H1 (cell line): ENCODE measurements at regions not wholly inside any gene's neighbourhood (a gene's known extent, or its start where the extent isn't known, plus 50 kb on each side); places are given as distances from the start of the nearest gene placed in this dataset.

ENCODE experiments used
- CTCF ChIA-PET: fragments of 300-600 bp; sonication (Branson Sonifier 250); formaldehyde crosslinking; loops from one replicate; lab custom pipeline; 2021; ENCODE audit not compliant: partially characterized antibody; lab: Charles Lee
- POLR2A ChIA-PET: fragments of 300-600 bp; sonication (Branson Sonifier 250); formaldehyde crosslinking; loops from one replicate; lab custom pipeline; 2021; ENCODE audit warnings: inconsistent platforms; ENCODE audit not compliant: partially characterized antibody; lab: Charles Lee
- DNase-seq, 2 experiments: peaks; one replicate each; pipeline versions ENCODE4 v3.0.0 to v3.0.0-alpha.2; 2010 to 2022; ENCODE audit warnings: low spot score in 2 of 2, low read depth in 1 of 2, mixed read lengths in 1 of 2
- FAIRE-seq: peaks from 2 replicates; lab custom pipeline; 2011; peaks lifted over from hg19 to GRCh38; lab: Jason Lieb, UNC
- H2AFZ ChIP-seq: 2 replicates; pipeline ENCODE4 v1.8.1; 2012; ENCODE audit warnings: low read length, inconsistent platforms
- H2AK5ac ChIP-seq: 2 replicates; pipeline ENCODE4 v1.6.1; 2013; ENCODE audit warnings: low read depth, low read length
- H2BK120ac ChIP-seq: replicated peaks from 2 replicates; pipeline ENCODE3; 2013; ENCODE audit warnings: low read depth, low read length, inconsistent platforms
- H2BK12ac ChIP-seq: 2 replicates; pipeline ENCODE4 v1.6.1; 2013; ENCODE audit warnings: low read depth, low read length
- H2BK15ac ChIP-seq: 2 replicates; pipeline ENCODE4 v1.6.1; 2013; ENCODE audit warnings: low read length
- H2BK20ac ChIP-seq: 2 replicates; pipeline ENCODE4 v1.6.1; 2013; ENCODE audit warnings: low read length
- H2BK5ac ChIP-seq: 2 replicates; pipeline ENCODE4 v1.6.1; 2013; ENCODE audit warnings: low read depth, low read length
- H3K14ac ChIP-seq: 2 replicates; pipeline ENCODE4 v1.6.1; 2013; ENCODE audit warnings: inconsistent platforms; ENCODE audit not compliant: insufficient read length
- H3K18ac ChIP-seq: 2 replicates; pipeline ENCODE4 v1.6.1; 2013; ENCODE audit warnings: low read length; ENCODE audit errors: extremely low read depth
- H3K23ac ChIP-seq: 2 replicates; pipeline ENCODE4 v1.6.1; 2013; ENCODE audit warnings: inconsistent platforms; ENCODE audit not compliant: insufficient read length
- H3K23me2 ChIP-seq: 2 replicates; pipeline ENCODE4 v1.6.1; 2013; ENCODE audit warnings: low read depth, low read length
- H3K27ac ChIP-seq: 2 replicates; pipeline ENCODE4 v1.6.1; 2011; ENCODE audit warnings: low read depth, low read length, inconsistent platforms
- H3K27me3 ChIP-seq, 4 experiments: replicated peaks in 1 of 4; 1 replicate in 1 of 4; 2 replicates in 3 of 4; pipeline versions ENCODE4 v1.6.1 to v1.8.1; 2011 to 2013; ENCODE audit warnings: low read length in 3 of 4, mild to moderate bottlenecking in 3 of 4, inconsistent platforms in 2 of 4, mixed read lengths in 2 of 4, moderate library complexity in 1 of 4; ENCODE audit not compliant: control insufficient read depth in 3 of 4, insufficient read depth in 3 of 4; ENCODE audit errors: extremely low read depth in 1 of 4
- H3K36me3 ChIP-seq, 4 experiments: 2 replicates each; pipeline versions ENCODE4 v1.6.1 to v1.8.1; 2011 to 2013; ENCODE audit warnings: mild to moderate bottlenecking in 4 of 4, low read length in 3 of 4, moderate library complexity in 2 of 4, control low read depth in 1 of 4, inconsistent platforms in 1 of 4; ENCODE audit not compliant: insufficient read depth in 4 of 4, control insufficient read depth in 2 of 4
- H3K4ac ChIP-seq: replicated peaks from 2 replicates; pipeline ENCODE3; 2013; ENCODE audit warnings: low read length, low read depth, mixed read lengths, inconsistent platforms; ENCODE audit not compliant: insufficient read length
- H3K4me1 ChIP-seq, 4 experiments: replicated peaks in 1 of 4; 1 replicate in 1 of 4; 2 replicates in 3 of 4; pipeline versions ENCODE4 v1.6.1 to v1.8.1; 2011 to 2013; ENCODE audit warnings: low read length in 3 of 4, inconsistent platforms in 2 of 4, mixed read lengths in 1 of 4; ENCODE audit not compliant: insufficient read depth in 4 of 4, control insufficient read depth in 3 of 4
- H3K4me2 ChIP-seq, 2 experiments: 2 replicates each; pipeline versions ENCODE4 v1.6.1 to v1.8.1; 2011 to 2013; ENCODE audit warnings: low read depth in 2 of 2, low read length in 2 of 2, control low read depth in 1 of 2, inconsistent platforms in 1 of 2, mild to moderate bottlenecking in 1 of 2; ENCODE audit not compliant: insufficient read depth in 1 of 2
- H3K4me3 ChIP-seq, 4 experiments: fragments of 200-600, 300-600 bp in 1 of 4; sonication (generic), shearing (Covaris generic), sonication (Bioruptor Twin) in 1 of 4; 2 replicates each; pipeline versions ENCODE4 v1.5.1 to v1.8.1; 2011 to 2016; ENCODE audit warnings: low read length in 4 of 4, low read depth in 3 of 4, control low read depth in 2 of 4, inconsistent platforms in 2 of 4, mild to moderate bottlenecking in 2 of 4, mixed read lengths in 1 of 4, moderate library complexity in 1 of 4; ENCODE audit not compliant: insufficient read depth in 2 of 4; ENCODE audit errors: extremely low read depth in 1 of 4
- H3K56ac ChIP-seq: replicated peaks from 2 replicates; pipeline ENCODE3; 2013; ENCODE audit warnings: low read depth, mild to moderate bottlenecking, mixed read lengths, low read length, inconsistent platforms; ENCODE audit not compliant: insufficient read length
- H3K79me1 ChIP-seq: 2 replicates; pipeline ENCODE4 v1.6.1; 2013; ENCODE audit warnings: low read depth, low read length, control low read depth
- H3K79me2 ChIP-seq, 2 experiments: 2 replicates each; pipeline versions ENCODE4 v1.6.1 to v1.8.1; 2012 to 2013; ENCODE audit warnings: low read length in 2 of 2, mild to moderate bottlenecking in 2 of 2, inconsistent platforms in 1 of 2; ENCODE audit not compliant: insufficient read depth in 2 of 2, control insufficient read depth in 1 of 2
- H3K9ac ChIP-seq, 4 experiments: replicated peaks in 1 of 4; 1 replicate in 1 of 4; 2 replicates in 3 of 4; pipeline versions ENCODE4 v1.6.1 to v1.8.1; 2011 to 2013; ENCODE audit warnings: low read depth in 3 of 4, low read length in 3 of 4, control low read depth in 2 of 4, mild to moderate bottlenecking in 2 of 4, moderate library complexity in 2 of 4, inconsistent platforms in 1 of 4; ENCODE audit errors: extremely low read depth in 1 of 4
- H3K9me3 ChIP-seq, 2 experiments: 2 replicates each; pipeline versions ENCODE4 v1.6.1 to v1.8.1; 2012 to 2013; ENCODE audit warnings: mild to moderate bottlenecking in 2 of 2, moderate library complexity in 2 of 2, control low read depth in 1 of 2, inconsistent platforms in 1 of 2, low read depth in 1 of 2, low read length in 1 of 2, mixed read lengths in 1 of 2; ENCODE audit not compliant: insufficient read depth in 2 of 2
- H4K20me1 ChIP-seq, 2 experiments: replicated peaks in 1 of 2; 2 replicates each; pipeline versions ENCODE3 to v1.8.1; 2011 to 2013; ENCODE audit warnings: inconsistent platforms in 2 of 2, low read length in 2 of 2, mild to moderate bottlenecking in 1 of 2; ENCODE audit not compliant: insufficient read depth in 2 of 2, control insufficient read depth in 1 of 2
- H4K5ac ChIP-seq: 2 replicates; pipeline ENCODE4 v1.6.1; 2013; ENCODE audit warnings: low read length, low read depth, mixed read lengths, inconsistent platforms; ENCODE audit not compliant: insufficient read length
- H4K8ac ChIP-seq: 2 replicates; pipeline ENCODE4 v1.8.0; 2013; ENCODE audit warnings: mild to moderate bottlenecking, moderate library complexity, low read length, inconsistent platforms; ENCODE audit not compliant: insufficient read depth; ENCODE audit errors: extremely low read depth
- H4K91ac ChIP-seq: replicated peaks from 2 replicates; pipeline ENCODE3; 2013; ENCODE audit warnings: low read length, mixed read lengths, inconsistent platforms; ENCODE audit not compliant: insufficient read length
- BCL11A ChIP-seq, 2 experiments: IDR thresholded peaks; one replicate each; pipeline ENCODE4 v1.6.1; 2011; ENCODE audit warnings: low read depth in 2 of 2, low read length in 2 of 2, mild to moderate bottlenecking in 2 of 2
- CEBPB ChIP-seq: IDR thresholded peaks from 2 replicates; pipeline ENCODE4 v1.6.1; 2012; ENCODE audit warnings: low read depth, low read length
- CHD1 ChIP-seq: IDR thresholded peaks from 2 replicates; pipeline ENCODE4 v1.6.1; 2012; ENCODE audit warnings: low read depth, low read length, improper control_type of control experiment
- CTBP2 ChIP-seq: IDR thresholded peaks from 2 replicates; pipeline ENCODE4 v1.7.0; 2011; ENCODE audit warnings: borderline replicate concordance, mild to moderate bottlenecking, moderate library complexity, mixed read lengths, low read length; ENCODE audit not compliant: insufficient read depth, insufficient read length
- EZH2 ChIP-seq: fragments of 200-600 bp; sonication (generic); IDR thresholded peaks from 2 replicates; pipeline ENCODE4 v1.7.1; 2012; ENCODE audit warnings: low read depth, mild to moderate bottlenecking, moderate library complexity, low read length, inconsistent platforms; ENCODE audit not compliant: severe bottlenecking
- GABPA ChIP-seq: IDR thresholded peaks from 2 replicates; pipeline ENCODE4 v1.6.1; 2011; ENCODE audit warnings: mild to moderate bottlenecking, low read length, moderate library complexity, borderline replicate concordance; ENCODE audit not compliant: insufficient read depth
- KDM5A ChIP-seq: fragments of 200-600 bp; IDR thresholded peaks from 2 replicates; pipeline ENCODE4 v1.7.1; 2012; ENCODE audit warnings: mild to moderate bottlenecking, low read length, inconsistent platforms, mixed read lengths
- POU5F1 ChIP-seq: IDR thresholded peaks from 2 replicates; pipeline ENCODE4 v1.6.1; 2011; ENCODE audit warnings: low read depth, mild to moderate bottlenecking, low read length, moderate library complexity
- RNF2 ChIP-seq: fragments of 200-900, 300-1000 bp; sonication (generic); IDR thresholded peaks from 2 replicates; pipeline ENCODE4 v1.7.1; 2016; ENCODE audit warnings: borderline replicate concordance, low read depth, mild to moderate bottlenecking, antibody characterized with exemption, low read length; ENCODE audit not compliant: poor library complexity, severe bottlenecking; ENCODE audit errors: missing control alignments
- SIRT6 ChIP-seq: IDR thresholded peaks from one replicate; pipeline ENCODE4 v1.7.1; 2012; ENCODE audit warnings: low read length, inconsistent platforms
- SP1 ChIP-seq: IDR thresholded peaks from 2 replicates; pipeline ENCODE4 v1.6.1; 2011; ENCODE audit warnings: low read depth, low read length
- SP2 ChIP-seq: IDR thresholded peaks from 2 replicates; pipeline ENCODE4 v1.6.1; 2012; ENCODE audit warnings: mild to moderate bottlenecking, low read length, inconsistent platforms
- SP4 ChIP-seq: IDR thresholded peaks from 2 replicates; pipeline ENCODE4 v1.6.1; 2012; ENCODE audit warnings: low read length, inconsistent platforms
- TCF12 ChIP-seq: IDR thresholded peaks from 2 replicates; pipeline ENCODE4 v1.6.1; 2011; ENCODE audit warnings: low read depth, mild to moderate bottlenecking, low read length
- WGBS, 2 experiments: shearing (Covaris generic) in 1 of 2; methylation state at CpG; one replicate each; pipeline versions ENCODE4 v1.1.6 to v1.1.7; 2013 to 2015; ENCODE audit warnings: low lambda C conversion rate in 2 of 2, mixed read lengths in 2 of 2, inconsistent platforms in 1 of 2, low coverage in 1 of 2, missing lambda C conversion rate in 1 of 2; ENCODE audit not compliant: insufficient replicate concordance in 2 of 2, insufficient coverage in 1 of 2, insufficient read length in 1 of 2; ENCODE audit errors: extremely low coverage in 1 of 2, missing lambda C conversion rate in 1 of 2; 5-methylcytosine and 5-hydroxymethylcytosine counted together
- TF ChIP-seq, protein P1 (sequence below): IDR thresholded peaks from 2 replicates; pipeline ENCODE4 v1.6.1; 2011; ENCODE audit warnings: low read length, improper control_type of control experiment

DNA sequence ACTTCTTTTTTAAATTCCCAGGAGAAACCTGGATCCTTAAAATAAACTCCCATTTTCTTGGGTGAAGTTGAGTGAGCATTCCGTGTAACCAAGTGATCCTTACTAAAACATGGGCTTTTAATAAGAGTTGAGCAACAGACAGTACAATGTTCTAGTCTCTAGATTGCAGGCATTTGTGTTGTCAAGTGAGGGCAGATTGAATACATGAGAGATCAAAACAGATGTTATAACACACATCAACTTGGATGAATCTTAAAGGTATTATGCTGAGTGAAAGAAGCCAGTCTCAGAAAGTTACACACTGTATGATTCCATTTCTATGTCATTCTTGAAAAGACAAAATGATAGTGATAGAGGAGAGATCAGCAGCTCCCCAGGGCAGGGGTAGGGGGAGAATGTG lies 213.9 kb upstream of the CCDC196 start:
- ChIA-PET POLR2A (no interaction called here), CTCF (interaction anchor here (0.6 to 1.1 kb wide), 2 partner anchors 51 to 87 kb away, joined by 3 read pairs; no protein-coding TSS in a partner anchor)
- no peak overlapping the region for H4K5ac ChIP-seq
- FAIRE-seq (no peak), DNase-seq (no peak)
- H3K4me3 ChIP-seq = no peak overlapping the region
- H3K23ac ChIP-seq = no peak overlapping the region
- H3K27ac ChIP-seq = no peak overlapping the region
- no peak overlapping the region for H2BK12ac ChIP-seq
- no peaks in the 10 kb centered on the region for H4K20me1 ChIP-seq
- WGBS, 2 experiments = 82% methylated on average over 1 of the region's 1 CpG; no CpG with 5 or more reads in 1 of the 2 experiments
- H3K4ac ChIP-seq = no peak overlapping the region
- H4K91ac ChIP-seq = no peak overlapping the region
- H3K79me1 ChIP-seq = no peaks in the 10 kb centered on the region
- H2BK5ac ChIP-seq = no peak overlapping the region
- no peak overlapping the region for H3K9ac ChIP-seq
- no peak overlapping the region for H2BK15ac ChIP-seq
- H3K18ac ChIP-seq = no peak overlapping the region
- H3K23me2 ChIP-seq = no peaks in the 10 kb centered on the region
- no peak overlapping the region for H3K56ac ChIP-seq
- no peak overlapping the region for H2AFZ ChIP-seq
- no peaks in the 10 kb centered on the region for H3K27me3 ChIP-seq
- H2AK5ac ChIP-seq = no peak overlapping the region
- H3K4me2 ChIP-seq = no peak overlapping the region
- no peaks in the 10 kb centered on the region for H3K9me3 ChIP-seq
- no peak overlapping the region for H4K8ac ChIP-seq
- H3K36me3 ChIP-seq = no peaks in the 10 kb centered on the region
- no peak overlapping the region for H2BK120ac ChIP-seq
- no peak overlapping the region for H3K14ac ChIP-seq
- H3K4me1 ChIP-seq = no peaks in the 10 kb centered on the region
- no peaks in the 10 kb centered on the region for H3K79me2 ChIP-seq
- no peak overlapping the region for H2BK20ac ChIP-seq
- TF ChIP-seq GABPA (no peak), CTBP2 (no peak), SP1 (no peak), TCF12 (no peak), SIRT6 (no peak), POU5F1 (no peak), BCL11A (IDR thresholded peaks at IDR 0.05; ENCODE audit: low read depth in 2 of 2, low read length in 2 of 2) (no peak), EZH2 (no peak), KDM5A (no peak), SP2 (no peak), RNF2 (no peak), SP4 (no peak), CEBPB (no peak), CHD1 (no peak)
- TF ChIP-seq, protein P1, sequence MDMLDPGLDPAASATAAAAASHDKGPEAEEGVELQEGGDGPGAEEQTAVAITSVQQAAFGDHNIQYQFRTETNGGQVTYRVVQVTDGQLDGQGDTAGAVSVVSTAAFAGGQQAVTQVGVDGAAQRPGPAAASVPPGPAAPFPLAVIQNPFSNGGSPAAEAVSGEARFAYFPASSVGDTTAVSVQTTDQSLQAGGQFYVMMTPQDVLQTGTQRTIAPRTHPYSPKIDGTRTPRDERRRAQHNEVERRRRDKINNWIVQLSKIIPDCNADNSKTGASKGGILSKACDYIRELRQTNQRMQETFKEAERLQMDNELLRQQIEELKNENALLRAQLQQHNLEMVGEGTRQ = no peak
